Type B pancreatic cell (in vitro differentiated cells): ENCODE measurements at regions not wholly inside any gene's neighbourhood (a gene's known extent, or its start where the extent isn't known, plus 50 kb on each side); places are given as distances from the start of the nearest gene placed in this dataset.

Experiments used
- DNase-seq: peaks from one replicate; pipeline ENCODE4 v3.0.0; 2021; ENCODE audit warnings: mixed read lengths; ENCODE audit not compliant: unreplicated experiment; ENCODE audit errors: extremely low spot score
- H3K27ac Mint-ChIP-seq: 2 replicates; pipeline ENCODE4 v1.8.0; 2021; ENCODE audit warnings: mild to moderate bottlenecking, mixed read lengths
- H3K27me3 Mint-ChIP-seq: 2 replicates; pipeline ENCODE4 v1.8.0; 2021; ENCODE audit warnings: mixed read lengths
- H3K36me3 Mint-ChIP-seq: 2 replicates; pipeline ENCODE4 v1.8.0; 2021; ENCODE audit warnings: mixed read lengths
- H3K4me1 Mint-ChIP-seq: one replicate; pipeline ENCODE4 v1.8.0; 2021; ENCODE audit warnings: mixed read lengths; ENCODE audit not compliant: unreplicated experiment
- H3K4me3 Mint-ChIP-seq: 2 replicates; pipeline ENCODE4 v1.8.0; 2021; ENCODE audit warnings: mild to moderate bottlenecking, mixed read lengths
- H3K9me3 Mint-ChIP-seq: 2 replicates; pipeline ENCODE4 v1.8.0; 2021; ENCODE audit warnings: mixed read lengths
- TF ChIP-seq, protein P1 (sequence below): fragments of 200-600 bp; sonication (generic); conservative IDR thresholded peaks from 2 replicates; pipeline ENCODE4 v1.5.0; 2021; ENCODE audit warnings: antibody characterized with exemption, mild to moderate bottlenecking

DNA sequence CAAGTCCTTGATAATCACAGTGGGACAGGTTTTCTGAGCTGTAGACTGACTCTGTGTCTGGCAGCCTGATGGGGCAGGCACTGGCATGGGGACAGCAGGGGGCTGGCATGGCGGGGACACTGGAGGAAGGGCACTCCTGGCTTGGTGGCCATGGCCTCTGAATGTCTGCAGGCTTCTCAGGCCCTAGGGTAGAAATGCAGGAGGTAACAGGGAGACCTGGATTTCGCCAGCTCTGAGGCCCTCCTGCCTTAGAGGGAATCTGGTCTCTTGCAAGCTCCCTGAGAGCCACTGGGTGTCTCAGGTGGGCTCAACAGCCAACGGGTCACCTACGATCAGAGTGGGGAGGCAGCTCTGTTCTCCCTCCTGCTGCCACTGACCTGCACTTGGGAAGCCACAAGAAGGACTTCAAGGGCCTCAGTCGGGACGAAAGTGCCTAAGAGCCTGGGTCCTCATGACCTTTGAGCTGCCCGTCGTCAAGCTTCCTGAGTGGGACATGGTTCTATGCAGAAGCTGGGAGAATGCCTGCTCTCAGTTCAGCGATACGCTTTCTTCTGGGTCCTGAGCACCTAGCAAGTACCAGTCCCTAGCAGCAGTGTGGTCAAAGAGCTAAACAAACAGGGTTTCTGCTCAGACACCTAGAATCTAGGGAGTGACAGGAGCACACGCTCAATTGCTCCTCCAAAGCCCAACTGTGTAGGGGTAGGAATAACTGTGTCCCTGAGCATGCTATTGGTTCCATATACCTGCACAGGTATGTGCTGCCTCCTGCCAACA is 569.0 kb downstream of the PTPRU start:
- no peak overlapping the region for H3K27ac Mint-ChIP-seq
- TF ChIP-seq, protein P1, sequence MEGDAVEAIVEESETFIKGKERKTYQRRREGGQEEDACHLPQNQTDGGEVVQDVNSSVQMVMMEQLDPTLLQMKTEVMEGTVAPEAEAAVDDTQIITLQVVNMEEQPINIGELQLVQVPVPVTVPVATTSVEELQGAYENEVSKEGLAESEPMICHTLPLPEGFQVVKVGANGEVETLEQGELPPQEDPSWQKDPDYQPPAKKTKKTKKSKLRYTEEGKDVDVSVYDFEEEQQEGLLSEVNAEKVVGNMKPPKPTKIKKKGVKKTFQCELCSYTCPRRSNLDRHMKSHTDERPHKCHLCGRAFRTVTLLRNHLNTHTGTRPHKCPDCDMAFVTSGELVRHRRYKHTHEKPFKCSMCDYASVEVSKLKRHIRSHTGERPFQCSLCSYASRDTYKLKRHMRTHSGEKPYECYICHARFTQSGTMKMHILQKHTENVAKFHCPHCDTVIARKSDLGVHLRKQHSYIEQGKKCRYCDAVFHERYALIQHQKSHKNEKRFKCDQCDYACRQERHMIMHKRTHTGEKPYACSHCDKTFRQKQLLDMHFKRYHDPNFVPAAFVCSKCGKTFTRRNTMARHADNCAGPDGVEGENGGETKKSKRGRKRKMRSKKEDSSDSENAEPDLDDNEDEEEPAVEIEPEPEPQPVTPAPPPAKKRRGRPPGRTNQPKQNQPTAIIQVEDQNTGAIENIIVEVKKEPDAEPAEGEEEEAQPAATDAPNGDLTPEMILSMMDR: no peak
- no peaks in the 10 kb centered on the region for H3K9me3 Mint-ChIP-seq
- DNase-seq: no peak
- peaks cover 27% of the 10 kb centered on the region for H3K4me1 Mint-ChIP-seq
- no peaks in the 10 kb centered on the region for H3K36me3 Mint-ChIP-seq
- peaks cover 8% of the 10 kb centered on the region for H3K27me3 Mint-ChIP-seq
- no peak overlapping the region for H3K4me3 Mint-ChIP-seq

DNA sequence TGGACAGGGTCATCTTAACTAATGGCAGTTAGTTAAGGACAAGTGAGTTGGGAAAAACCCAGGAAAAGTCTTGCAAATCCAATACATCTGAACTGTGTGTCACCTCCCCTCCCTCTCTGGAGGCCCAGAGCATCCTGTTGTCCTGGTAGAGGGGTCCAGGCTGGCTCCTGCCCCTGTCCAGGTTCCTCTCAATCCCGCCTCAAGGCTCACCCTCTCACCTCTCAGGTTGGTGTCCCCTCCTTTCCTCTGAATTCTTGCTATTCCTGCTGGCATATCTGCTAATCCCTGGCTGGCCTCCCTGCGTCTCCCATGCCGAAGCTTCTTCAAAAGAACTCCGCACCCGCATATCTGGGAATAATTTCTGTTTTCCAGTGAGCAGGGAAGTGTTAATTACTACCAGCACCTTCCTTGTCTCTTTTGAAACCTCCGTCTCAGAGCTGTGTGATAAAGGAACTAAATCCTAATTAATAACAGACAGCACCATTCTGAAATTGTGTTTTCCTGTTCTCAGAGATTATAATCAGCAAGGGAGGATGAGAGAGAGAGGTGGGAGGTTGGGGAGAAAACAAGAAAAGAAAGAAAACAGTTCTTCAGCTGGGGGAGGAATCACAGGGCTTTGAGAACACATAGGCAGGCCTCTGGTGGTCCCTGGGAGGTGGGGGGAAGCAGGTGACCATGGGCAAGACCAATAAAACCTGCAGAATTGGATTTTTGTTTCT is 568.0 kb downstream of the PTPRU start:
- Mint-ChIP-seq H3K27ac (no peak overlapping the region), H3K4me1 (peaks cover 27% of the 10 kb centered on the region), H3K9me3 (no peaks in the 10 kb centered on the region), H3K4me3 (no peak overlapping the region), H3K27me3 (peaks cover 8% of the 10 kb centered on the region), H3K36me3 (no peaks in the 10 kb centered on the region)
- TF ChIP-seq, protein P1: no peak
- DNase-seq: no peak

DNA sequence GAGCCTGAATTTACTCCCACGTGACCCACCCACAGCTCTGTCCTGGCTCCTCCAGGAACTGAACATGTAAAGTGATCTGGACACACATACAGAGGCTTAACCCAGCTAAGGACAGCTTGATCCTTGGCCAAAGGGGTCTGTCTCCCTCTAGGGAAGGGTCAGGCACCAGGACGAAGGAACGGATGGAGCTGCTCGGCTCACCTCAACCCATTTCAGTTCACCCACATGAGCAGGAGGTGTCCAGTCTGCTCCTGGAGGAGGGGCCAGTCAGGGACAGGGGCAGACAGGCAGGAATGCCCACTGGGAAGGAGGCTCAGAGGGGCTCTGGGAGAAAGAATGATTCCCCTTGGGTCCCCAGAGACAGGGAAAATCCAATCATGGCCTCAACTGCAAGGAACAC is 567.2 kb downstream of the PTPRU start:
- no peak overlapping the region for H3K4me3 Mint-ChIP-seq
- H3K4me1 Mint-ChIP-seq: peaks cover 27% of the 10 kb centered on the region

DNA sequence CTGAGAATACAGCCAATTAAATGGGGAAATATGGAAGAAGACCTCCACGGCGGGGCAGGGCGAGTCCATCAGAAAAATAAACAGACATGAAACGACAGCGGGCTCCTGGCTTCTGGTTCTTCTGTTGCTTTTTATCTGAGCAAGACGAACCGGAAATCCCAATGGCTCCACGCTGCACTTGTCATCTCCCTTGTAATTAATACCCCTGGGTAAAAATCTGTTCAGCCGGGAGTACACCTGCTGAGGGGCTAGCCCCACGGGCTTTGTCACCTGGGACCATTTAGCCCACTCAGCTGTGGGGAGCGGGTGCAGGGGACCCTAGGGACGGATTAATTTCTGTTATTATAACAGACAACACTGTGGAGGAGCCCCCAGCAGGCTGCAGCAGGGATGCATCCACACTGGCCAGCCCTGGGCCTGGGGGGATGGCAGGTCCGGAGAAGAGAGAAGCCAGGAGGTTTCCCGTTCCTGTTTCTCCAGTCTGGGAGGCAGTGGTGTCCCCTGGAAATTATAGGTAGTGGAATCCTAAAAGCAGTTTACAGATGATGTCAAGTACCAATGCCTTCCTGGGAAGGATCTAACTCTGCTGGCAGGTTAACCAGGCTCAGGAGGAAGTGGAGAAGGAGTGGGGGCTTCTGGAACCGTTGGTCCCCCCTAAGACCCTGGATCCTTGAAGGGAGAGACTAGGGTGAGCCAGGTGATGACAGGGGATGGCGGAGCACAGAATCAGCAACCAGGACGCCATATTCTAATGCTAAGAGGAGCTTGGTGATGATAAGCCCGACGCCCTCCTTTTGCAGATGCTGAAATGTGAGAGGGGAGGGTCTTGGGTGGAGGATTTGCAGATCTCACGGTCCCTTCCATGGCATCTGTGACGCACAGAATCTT is 566.1 kb downstream of the PTPRU start:
- DNase-seq: no peak
- Mint-ChIP-seq H3K9me3 (no peaks in the 10 kb centered on the region), H3K27me3 (peaks cover 8% of the 10 kb centered on the region), H3K4me3 (no peak overlapping the region), H3K4me1 (peaks cover 27% of the 10 kb centered on the region), H3K27ac (no peak overlapping the region), H3K36me3 (no peaks in the 10 kb centered on the region)
- TF ChIP-seq, protein P1: no peak

More for the DNA sequence above, 567.2 kb downstream of the PTPRU start:
- H3K36me3 Mint-ChIP-seq: no peaks in the 10 kb centered on the region
- no peak for DNase-seq
- TF ChIP-seq, protein P1: no peak
- peaks cover 8% of the 10 kb centered on the region for H3K27me3 Mint-ChIP-seq
- H3K9me3 Mint-ChIP-seq: no peaks in the 10 kb centered on the region
- no peak overlapping the region for H3K27ac Mint-ChIP-seq

DNA sequence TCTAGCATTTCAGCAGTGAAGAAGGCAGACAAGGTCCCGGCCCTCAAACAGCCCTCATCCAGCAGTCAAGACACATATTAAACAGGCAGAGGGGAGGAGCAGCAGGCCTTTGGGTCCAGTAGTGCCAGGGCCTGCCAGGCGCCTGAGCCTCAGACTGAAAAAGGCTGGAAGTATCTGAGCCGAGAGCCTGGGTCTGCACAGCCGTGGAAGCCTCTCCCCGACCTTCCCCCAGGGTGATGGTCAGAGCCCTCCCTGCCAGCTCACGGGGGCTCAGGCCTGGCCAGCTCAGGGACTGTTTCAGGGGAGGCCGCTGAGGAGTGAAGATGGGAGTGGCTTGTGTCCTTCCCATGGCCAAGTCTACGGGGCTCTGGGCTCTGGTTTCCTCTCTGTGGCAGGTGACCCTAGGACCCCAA is 565.2 kb downstream of the PTPRU start:
- Mint-ChIP-seq H3K4me1 (peaks cover 27% of the 10 kb centered on the region), H3K27me3 (peaks cover 8% of the 10 kb centered on the region), H3K9me3 (no peaks in the 10 kb centered on the region), H3K27ac (no peak overlapping the region), H3K36me3 (no peaks in the 10 kb centered on the region), H3K4me3 (no peak overlapping the region)
- no peak for DNase-seq
- TF ChIP-seq, protein P1: no peak
